WTC11 (cell line): ENCODE measurements at regions not wholly inside any gene's neighbourhood (a gene's known extent, or its start where the extent isn't known, plus 50 kb on each side); places are given as distances from the start of the nearest gene placed in this dataset.

ENCODE experiments used
- ATAC-seq: fragments of 200-7000 bp; cut with Tn5 transposase; 2 replicates; pipeline ENCODE4 v1.10.0; 2021; ENCODE audit warnings: mild to moderate bottlenecking, moderate library complexity
- CTCF ChIA-PET: fragments of 300-600 bp; sonication (Branson Sonifier 250); formaldehyde crosslinking; loops from one replicate; lab custom pipeline; 2021; ENCODE audit warnings: antibody characterized with exemption; lab: Charles Lee
- POLR2A ChIA-PET: fragments of 350-600 bp; sonication (Branson Sonifier 250); formaldehyde crosslinking; loops from one replicate; lab custom pipeline; 2021; ENCODE audit warnings: antibody characterized with exemption; lab: Charles Lee
- DNase-seq: peaks from one replicate; pipeline ENCODE4 v3.0.0; 2021; ENCODE audit warnings: low spot score
- H3K27ac Mint-ChIP-seq: 2 replicates; pipeline ENCODE4 v1.8.0; 2021; ENCODE audit warnings: mixed read lengths
- H3K27me3 Mint-ChIP-seq: 2 replicates; pipeline ENCODE4 v1.8.0; 2021; ENCODE audit warnings: low read depth, mild to moderate bottlenecking, moderate library complexity, mixed read lengths
- H3K36me3 Mint-ChIP-seq: 2 replicates; pipeline ENCODE4 v1.8.0; 2021; ENCODE audit warnings: mixed read lengths
- H3K4me1 Mint-ChIP-seq: 2 replicates; pipeline ENCODE4 v1.8.0; 2022; ENCODE audit warnings: mixed read lengths
- H3K4me3 Mint-ChIP-seq: 2 replicates; pipeline ENCODE4 v1.8.0; 2021; ENCODE audit warnings: mild to moderate bottlenecking, moderate library complexity, mixed read lengths
- H3K9me3 Mint-ChIP-seq: 2 replicates; pipeline ENCODE4 v1.8.0; 2021; ENCODE audit warnings: mixed read lengths
- CREB1 ChIP-seq: sonication (generic); formaldehyde crosslinking; IDR thresholded peaks from 2 replicates; pipeline ENCODE4 v1.8.0; 2023; ENCODE audit warnings: mild to moderate bottlenecking, missing genetic modification reagents
- GABPB1 ChIP-seq: sonication (generic); formaldehyde crosslinking; IDR thresholded peaks from 2 replicates; pipeline ENCODE4 v1.8.1; 2023; ENCODE audit warnings: mild to moderate bottlenecking, missing genetic modification reagents
- MLX ChIP-seq: sonication (generic); formaldehyde crosslinking; IDR thresholded peaks from 2 replicates; pipeline ENCODE4 v1.8.1; 2023; ENCODE audit warnings: mild to moderate bottlenecking, missing genetic modification reagents, moderate library complexity
- MXD4 ChIP-seq: fragments of 250-450 bp; sonication (Bioruptor Pico); IDR thresholded peaks from 2 replicates; pipeline ENCODE4 v1.8.0; 2021; ENCODE audit warnings: mild to moderate bottlenecking, moderate library complexity, borderline replicate concordance
- NR1H2 ChIP-seq: sonication (generic); formaldehyde crosslinking; IDR thresholded peaks from 2 replicates; pipeline ENCODE4 v1.9.0; 2021; ENCODE audit warnings: mild to moderate bottlenecking, moderate library complexity, missing genetic modification reagents
- NR3C1 ChIP-seq: sonication (generic); formaldehyde crosslinking; conservative IDR thresholded peaks from 2 replicates; pipeline ENCODE4 v1.8.1; 2023; ENCODE audit warnings: low read depth, mild to moderate bottlenecking, missing genetic modification reagents
- RELA ChIP-seq: sonication (generic); formaldehyde crosslinking; IDR thresholded peaks from 2 replicates; pipeline ENCODE4 v1.8.1; 2022; ENCODE audit warnings: missing genetic modification reagents, mild to moderate bottlenecking, borderline replicate concordance
- SOX15 ChIP-seq: fragments of 250-450 bp; sonication (Bioruptor Pico); IDR thresholded peaks from 2 replicates; pipeline ENCODE4 v1.9.0; 2021; ENCODE audit warnings: mild to moderate bottlenecking
- TCF7 ChIP-seq: sonication (generic); formaldehyde crosslinking; IDR thresholded peaks from 2 replicates; pipeline ENCODE4 v1.8.0; 2022; ENCODE audit warnings: mild to moderate bottlenecking, low read depth, missing genetic modification reagents, moderate library complexity
- USF2 ChIP-seq: sonication (generic); formaldehyde crosslinking; IDR thresholded peaks from 2 replicates; pipeline ENCODE4 v1.8.1; 2023; ENCODE audit warnings: mild to moderate bottlenecking, missing genetic modification reagents, moderate library complexity
- ZNF121 ChIP-seq: sonication (generic); formaldehyde crosslinking; IDR thresholded peaks from 2 replicates; pipeline ENCODE4 v1.8.0; 2023; ENCODE audit warnings: missing genetic modification reagents
- ZNF138 ChIP-seq: sonication (generic); formaldehyde crosslinking; conservative IDR thresholded peaks from 2 replicates; pipeline ENCODE4 v1.8.1; 2022; ENCODE audit warnings: mild to moderate bottlenecking, moderate library complexity, missing genetic modification reagents
- ZNF263 ChIP-seq: sonication (generic); formaldehyde crosslinking; IDR thresholded peaks from 2 replicates; pipeline ENCODE4 v1.8.1; 2022; ENCODE audit warnings: low read depth, mild to moderate bottlenecking, moderate library complexity, missing genetic modification reagents
- ZNF425 ChIP-seq: fragments of 250-450 bp; sonication (Bioruptor Pico); conservative IDR thresholded peaks from 2 replicates; pipeline ENCODE4 v1.9.0; 2021; ENCODE audit warnings: mild to moderate bottlenecking
- ZNF532 ChIP-seq: fragments of 250-450 bp; sonication (Bioruptor Pico); IDR thresholded peaks from 2 replicates; pipeline ENCODE4 v1.9.0; 2021; ENCODE audit warnings: mild to moderate bottlenecking, borderline replicate concordance
- TF ChIP-seq, protein P1 (sequence below): sonication (generic); formaldehyde crosslinking; IDR thresholded peaks from 2 replicates; pipeline ENCODE4 v1.8.1; 2022; ENCODE audit warnings: low read depth, missing genetic modification reagents, borderline replicate concordance
- TF ChIP-seq, protein P2 (sequence below): fragments of 250-450 bp; sonication (Bioruptor Pico); IDR thresholded peaks from 2 replicates; pipeline ENCODE4 v1.8.0; 2021; ENCODE audit warnings: mild to moderate bottlenecking

GRCh38 chr7:84912993-84913635 is 273.7 kb downstream of the SEMA3D start (continued):
- peak; percentile 90 for TF ChIP-seq ZNF532 (CRISPR knock-in tag)
- no peak for TF ChIP-seq ZNF121 (CRISPR knock-in tag)
- peak; percentile 81 for TF ChIP-seq MXD4
- TF ChIP-seq SOX15 (CRISPR knock-in tag): no peak
- no peak for TF ChIP-seq NR1H2

DNA sequence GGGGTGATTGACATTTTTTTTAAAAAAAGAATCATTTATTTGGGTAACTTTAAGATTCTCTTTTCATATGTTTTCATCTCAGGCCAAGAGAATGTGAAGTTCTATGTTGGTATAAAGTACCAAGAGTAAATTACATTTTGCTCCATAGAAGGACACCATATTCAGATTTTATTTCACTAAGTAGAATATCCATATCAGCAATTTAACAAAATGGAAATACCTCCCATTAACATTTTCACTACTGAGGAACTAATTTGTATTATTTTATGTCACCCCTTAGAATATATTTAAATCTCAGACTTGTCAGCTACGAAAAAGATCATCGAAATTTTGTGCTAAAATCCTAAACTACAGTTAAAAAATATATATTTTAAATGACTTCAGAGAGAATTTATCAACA is 274.3 kb downstream of the SEMA3D start:
- TF ChIP-seq ZNF263 (CRISPR knock-in tag) (no peak), USF2 (no peak)
- Mint-ChIP-seq H3K27me3 (no peaks in the 10 kb centered on the region), H3K9me3 (peaks cover 5% of the 10 kb centered on the region), H3K27ac (peak overlapping the region; percentile 5; the same call in 1 of the 2 replicates), H3K36me3 (peaks cover 6% of the 10 kb centered on the region; the same call in 1 of the 2 replicates), H3K4me1 (peaks cover 58% of the 10 kb centered on the region), H3K4me3 (no peak overlapping the region)
- DNase-seq (no peak), ATAC-seq (no peak)
- ChIA-PET POLR2A (no interaction called here), CTCF (no interaction called here)

- Mint-ChIP-seq H3K27me3 (no peaks in the 10 kb centered on the region), H3K4me3 (peak overlapping the region; percentile 34; the same call in 1 of the 2 replicates), H3K4me1 (peaks cover 61% of the 10 kb centered on the region), H3K27ac (no peak overlapping the region), H3K9me3 (peaks cover 5% of the 10 kb centered on the region), H3K36me3 (peaks cover 6% of the 10 kb centered on the region; the same call in 1 of the 2 replicates)
- no peak for ATAC-seq
- ChIA-PET POLR2A (no interaction called here), CTCF (no interaction called here)
- DNase-seq: no peak
- TF ChIP-seq, protein P1, sequence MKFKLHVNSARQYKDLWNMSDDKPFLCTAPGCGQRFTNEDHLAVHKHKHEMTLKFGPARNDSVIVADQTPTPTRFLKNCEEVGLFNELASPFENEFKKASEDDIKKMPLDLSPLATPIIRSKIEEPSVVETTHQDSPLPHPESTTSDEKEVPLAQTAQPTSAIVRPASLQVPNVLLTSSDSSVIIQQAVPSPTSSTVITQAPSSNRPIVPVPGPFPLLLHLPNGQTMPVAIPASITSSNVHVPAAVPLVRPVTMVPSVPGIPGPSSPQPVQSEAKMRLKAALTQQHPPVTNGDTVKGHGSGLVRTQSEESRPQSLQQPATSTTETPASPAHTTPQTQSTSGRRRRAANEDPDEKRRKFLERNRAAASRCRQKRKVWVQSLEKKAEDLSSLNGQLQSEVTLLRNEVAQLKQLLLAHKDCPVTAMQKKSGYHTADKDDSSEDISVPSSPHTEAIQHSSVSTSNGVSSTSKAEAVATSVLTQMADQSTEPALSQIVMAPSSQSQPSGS (CRISPR knock-in tag): no peak
- TF ChIP-seq RELA (CRISPR knock-in tag) (no peak), TCF7 (CRISPR knock-in tag) (no peak), CREB1 (CRISPR knock-in tag) (no peak), ZNF121 (CRISPR knock-in tag) (no peak), ZNF138 (CRISPR knock-in tag) (no peak), MLX (CRISPR knock-in tag) (no peak), NR1H2 (no peak), NR3C1 (no peak), GABPB1 (CRISPR knock-in tag) (no peak), ZNF425 (CRISPR knock-in tag) (no peak)
- TF ChIP-seq, protein P2, sequence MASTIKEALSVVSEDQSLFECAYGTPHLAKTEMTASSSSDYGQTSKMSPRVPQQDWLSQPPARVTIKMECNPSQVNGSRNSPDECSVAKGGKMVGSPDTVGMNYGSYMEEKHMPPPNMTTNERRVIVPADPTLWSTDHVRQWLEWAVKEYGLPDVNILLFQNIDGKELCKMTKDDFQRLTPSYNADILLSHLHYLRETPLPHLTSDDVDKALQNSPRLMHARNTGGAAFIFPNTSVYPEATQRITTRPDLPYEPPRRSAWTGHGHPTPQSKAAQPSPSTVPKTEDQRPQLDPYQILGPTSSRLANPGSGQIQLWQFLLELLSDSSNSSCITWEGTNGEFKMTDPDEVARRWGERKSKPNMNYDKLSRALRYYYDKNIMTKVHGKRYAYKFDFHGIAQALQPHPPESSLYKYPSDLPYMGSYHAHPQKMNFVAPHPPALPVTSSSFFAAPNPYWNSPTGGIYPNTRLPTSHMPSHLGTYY (CRISPR knock-in tag): no peak
These were observed 274.8 kb downstream of the SEMA3D start for GRCh38 chr7:84912018-84912417.
